ENCODE measurements at regions not wholly inside any gene's neighbourhood (a gene's known extent, or its start where the extent isn't known, plus 50 kb on each side); places are given as distances from the start of the nearest gene placed in this dataset.

GRCh38 chr5:54719384-54720283, 202.1 kb downstream of the SNX18 start:
- TF ChIP-seq, protein P1, sequence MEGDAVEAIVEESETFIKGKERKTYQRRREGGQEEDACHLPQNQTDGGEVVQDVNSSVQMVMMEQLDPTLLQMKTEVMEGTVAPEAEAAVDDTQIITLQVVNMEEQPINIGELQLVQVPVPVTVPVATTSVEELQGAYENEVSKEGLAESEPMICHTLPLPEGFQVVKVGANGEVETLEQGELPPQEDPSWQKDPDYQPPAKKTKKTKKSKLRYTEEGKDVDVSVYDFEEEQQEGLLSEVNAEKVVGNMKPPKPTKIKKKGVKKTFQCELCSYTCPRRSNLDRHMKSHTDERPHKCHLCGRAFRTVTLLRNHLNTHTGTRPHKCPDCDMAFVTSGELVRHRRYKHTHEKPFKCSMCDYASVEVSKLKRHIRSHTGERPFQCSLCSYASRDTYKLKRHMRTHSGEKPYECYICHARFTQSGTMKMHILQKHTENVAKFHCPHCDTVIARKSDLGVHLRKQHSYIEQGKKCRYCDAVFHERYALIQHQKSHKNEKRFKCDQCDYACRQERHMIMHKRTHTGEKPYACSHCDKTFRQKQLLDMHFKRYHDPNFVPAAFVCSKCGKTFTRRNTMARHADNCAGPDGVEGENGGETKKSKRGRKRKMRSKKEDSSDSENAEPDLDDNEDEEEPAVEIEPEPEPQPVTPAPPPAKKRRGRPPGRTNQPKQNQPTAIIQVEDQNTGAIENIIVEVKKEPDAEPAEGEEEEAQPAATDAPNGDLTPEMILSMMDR (IDR thresholded peaks at IDR 0.05), result no peak
- TF ChIP-seq POLR2A (IDR thresholded peaks at IDR 0.05), result no peak

All from lower leg skin (tissue), 3 donors.